ENCODE measurements at regions not wholly inside any gene's neighbourhood (a gene's known extent, or its start where the extent isn't known, plus 50 kb on each side); places are given as distances from the start of the nearest gene placed in this dataset.
A peak's percentile ranks its signal among the peaks of the same experiment; 100 is the strongest.

DNA sequence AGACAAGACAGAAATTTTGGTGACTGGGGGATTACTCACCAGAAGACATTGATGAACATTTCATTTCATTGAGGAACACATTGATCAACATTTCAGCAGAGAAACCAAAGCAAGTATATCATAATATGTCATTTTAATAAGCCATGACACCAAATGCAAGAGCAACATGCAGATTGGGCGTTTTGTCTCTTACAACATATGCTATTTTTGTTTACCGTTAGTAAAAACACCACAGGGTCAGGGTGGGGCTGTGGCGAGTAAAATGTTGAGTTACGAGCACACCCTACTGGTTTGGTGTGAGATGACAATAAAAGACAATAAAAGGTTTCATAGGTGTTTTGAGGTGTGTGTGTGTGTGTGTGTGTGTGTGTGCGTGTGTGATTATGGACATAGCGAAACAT is 294.5 kb downstream of the PDGFC start:
- Histone ChIP-seq H3K27ac (no peak overlapping the region), H3K4me3 (no peak overlapping the region), H3K27me3 (no peaks in the 10 kb centered on the region), H3K36me3 (no peaks in the 10 kb centered on the region), H3K4me1 (no peaks in the 10 kb centered on the region), H3K9me3 (no peaks in the 10 kb centered on the region)
- TF ChIP-seq, protein P1, sequence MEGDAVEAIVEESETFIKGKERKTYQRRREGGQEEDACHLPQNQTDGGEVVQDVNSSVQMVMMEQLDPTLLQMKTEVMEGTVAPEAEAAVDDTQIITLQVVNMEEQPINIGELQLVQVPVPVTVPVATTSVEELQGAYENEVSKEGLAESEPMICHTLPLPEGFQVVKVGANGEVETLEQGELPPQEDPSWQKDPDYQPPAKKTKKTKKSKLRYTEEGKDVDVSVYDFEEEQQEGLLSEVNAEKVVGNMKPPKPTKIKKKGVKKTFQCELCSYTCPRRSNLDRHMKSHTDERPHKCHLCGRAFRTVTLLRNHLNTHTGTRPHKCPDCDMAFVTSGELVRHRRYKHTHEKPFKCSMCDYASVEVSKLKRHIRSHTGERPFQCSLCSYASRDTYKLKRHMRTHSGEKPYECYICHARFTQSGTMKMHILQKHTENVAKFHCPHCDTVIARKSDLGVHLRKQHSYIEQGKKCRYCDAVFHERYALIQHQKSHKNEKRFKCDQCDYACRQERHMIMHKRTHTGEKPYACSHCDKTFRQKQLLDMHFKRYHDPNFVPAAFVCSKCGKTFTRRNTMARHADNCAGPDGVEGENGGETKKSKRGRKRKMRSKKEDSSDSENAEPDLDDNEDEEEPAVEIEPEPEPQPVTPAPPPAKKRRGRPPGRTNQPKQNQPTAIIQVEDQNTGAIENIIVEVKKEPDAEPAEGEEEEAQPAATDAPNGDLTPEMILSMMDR (IDR thresholded peaks at IDR 0.05): no peak
- ATAC-seq (peak; percentile 25), DNase-seq (no peak)
- intact Hi-C loops (cut with DNase I): no loop called here

DNA sequence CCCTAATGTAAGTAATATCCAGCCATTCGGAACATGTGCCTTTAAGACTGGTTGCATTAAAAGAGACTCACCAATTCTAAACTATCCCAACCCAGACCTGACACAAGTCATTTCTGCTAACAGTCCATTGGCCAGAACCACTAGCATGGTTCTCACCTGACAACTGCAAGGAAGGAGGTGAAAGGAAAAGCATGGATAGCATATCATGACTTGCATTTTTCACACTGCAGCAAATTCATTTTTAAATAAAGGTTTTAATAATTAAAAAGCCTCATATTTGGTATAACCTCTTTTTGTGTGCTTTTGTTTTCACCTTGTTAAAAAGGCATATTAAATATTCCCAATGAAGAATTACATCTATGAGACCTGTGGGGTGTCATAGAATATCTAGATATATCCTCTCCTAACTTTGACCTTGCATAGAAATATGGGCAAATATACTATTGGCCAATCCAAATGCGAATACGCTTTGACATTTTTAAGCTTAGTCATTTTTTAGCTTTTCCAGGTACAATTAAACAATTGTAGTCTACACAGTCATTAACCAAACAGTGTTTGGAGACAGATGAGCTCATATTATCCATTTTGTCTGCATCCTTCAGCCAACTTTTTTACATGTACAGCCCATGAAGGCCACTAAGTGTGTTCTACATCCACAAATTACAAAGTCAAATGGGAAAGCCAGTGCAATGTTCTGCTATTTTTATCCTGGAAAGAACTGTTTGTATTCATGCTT is 295.3 kb downstream of the PDGFC start:
- intact Hi-C loops (cut with DNase I): no loop called here
- Histone ChIP-seq H3K4me3 (no peak overlapping the region), H3K36me3 (no peaks in the 10 kb centered on the region), H3K4me1 (no peaks in the 10 kb centered on the region), H3K27ac (no peak overlapping the region), H3K27me3 (no peaks in the 10 kb centered on the region), H3K9me3 (no peaks in the 10 kb centered on the region)
- DNase-seq (no peak), ATAC-seq (no peak)
- TF ChIP-seq, protein P1 (IDR thresholded peaks at IDR 0.05): no peak

DNA sequence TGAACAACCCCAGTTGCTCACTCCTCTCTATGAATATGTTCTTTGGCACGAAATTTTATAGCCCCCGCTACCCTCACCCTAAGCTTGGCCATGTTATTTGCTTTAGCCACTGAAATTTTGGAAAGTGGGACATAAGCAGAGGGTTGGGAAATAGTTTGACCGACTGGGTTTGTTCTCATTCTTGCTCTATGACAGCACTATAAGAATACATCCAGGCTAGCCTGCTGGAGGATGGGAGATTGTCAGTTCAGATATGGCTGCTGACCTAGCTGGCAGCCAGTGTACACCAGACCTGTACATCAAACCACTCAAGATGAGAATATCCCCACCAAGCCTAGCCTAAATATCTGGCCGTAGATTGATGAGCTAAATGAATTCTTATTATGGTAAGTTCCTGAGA is 298.1 kb downstream of the PDGFC start:
- H3K9me3 ChIP-seq: no peaks in the 10 kb centered on the region
- DNase-seq: no peak
- TF ChIP-seq, protein P1 (IDR thresholded peaks at IDR 0.05): no peak
- H3K4me3 ChIP-seq: no peak overlapping the region
- H3K36me3 ChIP-seq: no peaks in the 10 kb centered on the region
- no peak overlapping the region for H3K27ac ChIP-seq
- no peak for ATAC-seq
- H3K4me1 ChIP-seq: no peaks in the 10 kb centered on the region
- intact Hi-C loops (cut with DNase I): no loop called here
- no peaks in the 10 kb centered on the region for H3K27me3 ChIP-seq

DNA sequence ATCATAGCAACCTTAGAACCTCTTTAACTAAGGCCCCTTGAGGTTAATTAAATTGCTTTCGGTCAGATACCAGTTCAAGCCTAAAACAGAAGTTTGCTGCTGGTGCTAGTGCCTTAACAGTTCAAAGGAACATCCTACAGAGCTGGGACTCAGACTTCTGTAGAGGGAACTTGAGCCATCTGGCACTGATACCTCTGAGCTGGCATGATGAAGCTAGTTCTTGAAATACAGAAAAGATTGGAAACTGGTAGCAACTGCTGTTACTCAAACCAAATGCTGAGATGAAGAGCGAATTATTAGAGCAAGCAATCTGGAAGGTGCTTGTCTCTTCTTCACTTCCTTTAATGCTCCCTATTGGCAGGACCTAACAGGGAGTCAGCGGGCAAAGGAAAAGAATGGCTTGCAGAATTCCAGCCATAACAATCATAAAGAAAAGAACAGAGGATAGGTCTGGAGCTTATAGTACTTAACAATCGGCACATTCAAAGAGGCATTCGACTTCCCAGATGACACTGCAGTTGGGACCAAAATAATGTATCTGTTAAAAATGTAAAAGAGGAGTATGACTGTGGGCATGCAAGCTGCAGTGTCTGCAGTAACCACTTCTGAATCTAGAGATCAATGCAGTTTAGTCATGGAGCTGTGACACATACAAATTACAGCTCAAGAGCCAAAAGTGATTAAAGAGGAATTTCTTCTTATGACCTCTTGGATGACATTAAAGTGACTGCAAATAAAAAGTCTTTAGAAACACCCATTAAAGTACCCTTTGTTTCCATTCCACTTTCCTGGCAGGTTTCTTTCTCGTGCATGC is 298.9 kb downstream of the PDGFC start:
- H3K4me3 ChIP-seq: no peak overlapping the region
- no peak for DNase-seq
- H3K27ac ChIP-seq: no peak overlapping the region
- no peak for ATAC-seq
- no peaks in the 10 kb centered on the region for H3K4me1 ChIP-seq
- no peaks in the 10 kb centered on the region for H3K36me3 ChIP-seq
- H3K9me3 ChIP-seq: no peaks in the 10 kb centered on the region
- no peaks in the 10 kb centered on the region for H3K27me3 ChIP-seq
- intact Hi-C loops (cut with DNase I): no loop called here
- TF ChIP-seq, protein P1 (IDR thresholded peaks at IDR 0.05): no peak

DNA sequence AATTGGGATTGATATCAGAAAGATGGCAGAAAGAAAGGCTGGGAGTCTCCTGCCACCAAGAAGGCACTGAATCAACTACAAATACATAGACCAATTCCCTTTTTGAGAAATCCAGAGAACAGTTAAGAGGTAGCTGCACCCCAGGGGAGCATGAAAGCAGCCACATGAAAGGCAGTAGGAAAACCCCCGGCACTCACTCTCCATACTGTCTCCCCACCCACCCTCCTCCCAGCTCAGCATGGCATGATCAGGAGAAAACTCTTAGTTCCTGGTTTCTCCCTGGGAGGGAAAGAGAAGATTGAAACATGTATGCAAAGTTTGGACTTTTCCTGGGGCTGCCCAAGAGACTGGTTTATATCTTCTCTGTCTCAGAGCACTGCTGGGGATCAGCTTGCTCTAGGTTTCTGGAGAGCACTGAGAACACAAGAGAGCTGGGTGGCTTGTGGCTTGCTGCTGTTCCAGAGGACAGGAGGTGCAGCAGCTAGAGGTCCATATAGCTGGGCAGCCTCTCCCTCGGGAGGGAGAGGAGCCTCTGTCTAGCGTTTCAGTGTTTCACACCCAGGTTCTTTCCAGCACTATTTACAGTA is 305.7 kb downstream of the PDGFC start:
- H3K4me1 ChIP-seq: no peaks in the 10 kb centered on the region
- no peak overlapping the region for H3K27ac ChIP-seq
- no peak overlapping the region for H3K4me3 ChIP-seq
- H3K27me3 ChIP-seq: no peaks in the 10 kb centered on the region
- TF ChIP-seq, protein P1 (IDR thresholded peaks at IDR 0.05): no peak
- H3K36me3 ChIP-seq: no peaks in the 10 kb centered on the region
- ATAC-seq (no peak), DNase-seq (peak in 1 of 4 donors; percentile 11)
- intact Hi-C loops (cut with DNase I): no loop called here
- no peaks in the 10 kb centered on the region for H3K9me3 ChIP-seq

All from left lung (tissue), 4 donors.